CD4-positive, alpha-beta T cell treated with Interleukin-12 subunit alpha and Interleukin-12 subunit beta, for 1 hour (primary cell): ENCODE measurements at regions not wholly inside any gene's neighbourhood (a gene's known extent, or its start where the extent isn't known, plus 50 kb on each side); places are given as distances from the start of the nearest gene placed in this dataset.
"Not testable (repeated sequence)": the region's sequence is repeated elsewhere in the genome, so short reads cannot be mapped to it uniquely, and the experiment has no call there.

ENCODE experiments used
- DNase-seq: peaks from one replicate; pipeline ENCODE4 v3.0.0-alpha.2; 2020

- DNase-seq, result not testable (repeated sequence)
Measured at GRCh38 chr9:41606961-41607547, 417.9 kb upstream of the ZNG1F start.

GRCh38 chr9:41565572-41565971 is 376.5 kb upstream of the ZNG1F start:
- DNase-seq, result not testable (repeated sequence)
